ENCODE measurements at regions not wholly inside any gene's neighbourhood (a gene's known extent, or its start where the extent isn't known, plus 50 kb on each side); places are given as distances from the start of the nearest gene placed in this dataset.

- TF ChIP-seq MYNN (IDR thresholded peaks at IDR 0.05) (no peak), MYNN (CRISPR knock-in tag; IDR thresholded peaks at IDR 0.05) (no peak), SAP30 (IDR thresholded peaks at IDR 0.05; ENCODE audit: borderline replicate concordance, insufficient read depth, low read depth, low read length, poor library complexity, severe bottlenecking) (no peak), MXI1 (IDR thresholded peaks at IDR 0.05; ENCODE audit: low read depth, low read length) (no peak), POLR2A (conservative IDR thresholded peaks at IDR 0.05) (no peak)
These were observed 410.8 kb upstream of the ZNF804A start for GRCh38 chr2:184187421-184187971.
